CD4-positive, alpha-beta T cell treated with Interleukin-6 at 100 ng/mL for 8 hours (primary cell): ENCODE measurements at regions not wholly inside any gene's neighbourhood (a gene's known extent, or its start where the extent isn't known, plus 50 kb on each side); places are given as distances from the start of the nearest gene placed in this dataset.
"Not testable (repeated sequence)": the region's sequence is repeated elsewhere in the genome, so short reads cannot be mapped to it uniquely, and the experiment has no call there.

Experiments
- DNase-seq: peaks from one replicate; pipeline ENCODE4 v3.0.0-alpha.2; 2020; ENCODE audit warnings: mixed read lengths, low spot score

GRCh38 chr3:107001635-107002034, 375.6 kb upstream of the CCDC54 start:
- DNase-seq, result no peak

DNA sequence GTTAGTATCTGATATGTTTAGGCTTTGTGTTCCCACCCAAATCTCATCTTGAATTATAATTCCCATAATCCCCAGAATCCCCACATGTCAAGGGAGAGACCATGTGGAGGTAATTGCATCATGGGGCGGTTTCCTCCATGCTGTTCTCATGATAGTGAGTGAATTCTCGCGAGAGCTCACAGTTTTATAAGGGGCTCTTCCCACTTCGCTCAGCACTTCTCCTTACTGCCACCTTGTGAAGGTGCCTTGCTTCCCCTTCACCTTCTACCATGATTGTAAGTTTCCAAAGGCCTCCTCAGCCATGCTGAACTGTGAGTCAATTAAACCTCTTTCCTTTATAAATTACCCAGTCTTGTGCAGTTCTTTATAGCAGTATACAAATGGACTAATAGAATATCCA, 371.9 kb upstream of the CCDC54 start:
- not testable (repeated sequence) for DNase-seq

GRCh38 chr3:107008213-107008612, 369.0 kb upstream of the CCDC54 start:
- DNase-seq, result no peak

GRCh38 chr3:107013641-107014040, 363.6 kb upstream of the CCDC54 start:
- DNase-seq, result no peak

GRCh38 chr3:107024551-107025026, 352.6 kb upstream of the CCDC54 start:
- DNase-seq, result no peak

DNA sequence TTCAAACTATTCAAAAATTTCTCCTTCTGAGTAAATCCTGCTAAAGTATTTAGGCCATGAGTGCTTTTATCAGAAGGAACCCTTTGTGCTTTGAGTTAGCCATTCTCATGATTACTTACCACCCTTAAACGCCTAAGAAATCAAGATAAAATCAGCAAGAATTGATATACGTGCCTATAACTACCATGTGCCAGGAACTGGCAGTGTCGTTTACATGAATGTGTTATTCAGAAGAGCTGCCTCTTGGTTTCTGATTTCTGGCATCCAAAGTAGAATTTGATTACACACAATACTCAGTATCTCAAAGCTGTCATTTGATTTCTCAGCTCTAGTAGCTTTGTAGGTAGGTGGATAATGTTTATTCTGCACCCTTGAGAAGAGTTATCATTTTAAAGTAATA, 351.3 kb upstream of the CCDC54 start:
- DNase-seq, result no peak

GRCh38 chr3:107028086-107028485, 349.2 kb upstream of the CCDC54 start:
- DNase-seq, result no peak

DNA sequence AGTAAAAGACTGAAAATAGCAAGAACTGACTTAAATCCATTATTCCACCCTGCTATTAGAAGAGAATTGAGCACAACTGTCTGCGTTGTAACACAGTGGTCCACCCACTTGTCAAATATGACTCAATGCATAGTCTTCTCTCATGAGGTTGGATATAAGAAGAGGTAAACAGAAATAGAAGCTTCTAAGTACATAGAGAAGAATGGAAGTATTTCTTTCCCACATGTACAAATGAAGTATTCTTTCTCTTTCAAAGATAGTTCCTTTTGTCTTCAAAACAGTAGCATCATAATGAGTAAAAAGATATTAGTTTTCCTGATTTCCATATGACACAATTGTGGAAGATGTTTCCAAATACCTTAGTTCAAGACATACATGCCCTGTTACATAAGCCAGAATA, 348.6 kb upstream of the CCDC54 start:
- DNase-seq, result no peak

- no peak for DNase-seq
These were observed 345.1 kb upstream of the CCDC54 start for GRCh38 chr3:107032111-107032510.

- DNase-seq, result no peak
These were observed 343.1 kb upstream of the CCDC54 start for GRCh38 chr3:107034142-107034541.

- DNase-seq, result no peak
These were observed 342.1 kb upstream of the CCDC54 start for GRCh38 chr3:107035176-107035575.

- no peak for DNase-seq
These were observed 332.6 kb upstream of the CCDC54 start for GRCh38 chr3:107044677-107045076.

DNA sequence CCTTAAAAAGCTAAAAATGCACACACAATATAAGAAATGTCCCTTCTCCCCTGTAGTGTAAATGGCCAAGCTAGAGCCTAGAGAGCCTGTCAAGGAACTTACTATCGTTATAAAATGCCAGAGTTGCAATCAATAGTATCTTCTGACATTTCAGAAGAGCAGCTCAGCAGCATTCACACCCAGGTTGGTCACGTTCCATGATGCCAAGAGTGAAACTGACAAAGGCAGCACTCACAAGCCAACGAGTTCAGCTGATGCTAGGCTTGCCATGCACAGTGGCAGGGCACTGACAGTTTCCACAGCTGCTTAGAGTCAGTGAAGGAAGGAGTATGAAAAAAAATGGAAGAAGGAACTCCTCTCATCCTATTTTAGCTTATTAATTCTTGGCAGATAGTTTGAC, 331.4 kb upstream of the CCDC54 start:
- no peak for DNase-seq

GRCh38 chr3:107055181-107055942, 321.9 kb upstream of the CCDC54 start:
- DNase-seq, result no peak

DNA sequence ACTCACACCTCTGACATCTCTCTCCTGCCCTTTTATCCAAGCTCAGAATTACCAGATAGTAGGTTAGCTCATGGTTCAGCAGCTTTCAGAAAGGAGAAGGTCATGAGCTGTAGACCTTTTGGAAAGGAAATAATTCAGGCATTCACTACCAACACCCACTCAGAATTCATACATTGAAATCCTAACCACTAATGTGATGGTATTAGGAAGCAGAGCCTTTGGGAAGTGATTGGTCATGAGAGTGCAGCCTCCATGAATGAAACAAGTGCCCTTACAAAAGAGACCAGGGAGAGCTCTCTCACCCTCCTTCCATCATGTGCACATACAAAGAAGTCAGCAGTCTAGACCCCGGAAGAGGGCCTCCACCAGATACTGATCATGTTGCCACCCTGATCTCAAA, 315.8 kb upstream of the CCDC54 start:
- no peak for DNase-seq

DNA sequence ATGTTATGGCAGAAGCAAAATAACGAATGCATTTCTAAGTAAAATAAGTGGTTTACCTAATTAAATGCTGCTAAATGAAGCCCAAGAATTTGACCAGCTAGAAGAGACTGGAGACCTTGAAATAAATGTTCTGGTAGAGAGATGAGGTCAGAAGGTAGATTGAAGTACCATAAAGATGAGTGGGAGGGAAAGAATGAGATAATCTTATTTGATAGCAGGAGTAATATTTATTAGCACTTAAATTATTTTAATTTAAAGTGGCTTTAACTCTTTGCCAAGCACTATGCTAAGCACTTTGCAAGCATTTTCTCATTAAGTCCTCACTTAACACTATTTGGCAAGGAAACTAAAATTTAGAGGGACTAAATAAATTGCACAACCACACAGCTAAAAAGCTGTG, 314.9 kb upstream of the CCDC54 start:
- DNase-seq, result no peak

DNA sequence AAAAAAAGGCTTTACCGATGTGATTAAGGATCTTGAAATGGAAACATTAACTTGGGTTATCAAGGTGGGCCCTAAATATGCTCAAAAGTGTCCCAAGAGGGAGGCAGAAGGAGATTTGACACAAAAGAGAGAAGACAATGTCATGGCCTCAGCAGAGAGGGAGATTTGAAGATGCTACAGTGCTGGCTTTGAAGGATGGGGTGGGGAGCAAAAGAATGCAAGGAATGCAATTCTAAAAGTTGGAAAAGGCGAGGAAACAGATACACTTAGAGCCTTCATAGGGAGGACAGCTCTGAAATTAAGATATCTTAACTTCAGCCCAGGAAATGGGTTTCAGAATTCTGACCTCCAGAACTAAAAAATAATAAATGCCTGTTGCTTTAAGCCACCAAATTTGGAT, 314.5 kb upstream of the CCDC54 start:
- no peak for DNase-seq

DNA sequence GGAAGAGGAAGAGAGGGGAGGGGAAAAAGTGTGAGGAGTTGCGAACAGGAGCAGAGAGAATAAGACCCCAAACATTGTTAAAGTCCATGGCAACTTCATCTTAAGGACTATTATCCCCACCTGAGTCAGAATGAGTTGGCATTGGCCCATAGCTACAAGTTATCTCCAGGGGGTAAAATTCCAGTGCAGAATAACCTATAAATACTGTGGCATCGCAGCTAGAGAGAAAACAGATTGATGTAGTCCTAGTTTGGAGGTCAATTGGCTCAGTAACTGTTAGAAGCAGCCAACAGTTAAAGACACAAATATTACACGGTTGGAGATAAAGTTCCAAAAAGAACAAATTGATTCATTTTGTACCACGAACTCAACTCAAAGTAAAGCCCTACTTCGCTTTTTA, 313.9 kb upstream of the CCDC54 start:
- no peak for DNase-seq

DNA sequence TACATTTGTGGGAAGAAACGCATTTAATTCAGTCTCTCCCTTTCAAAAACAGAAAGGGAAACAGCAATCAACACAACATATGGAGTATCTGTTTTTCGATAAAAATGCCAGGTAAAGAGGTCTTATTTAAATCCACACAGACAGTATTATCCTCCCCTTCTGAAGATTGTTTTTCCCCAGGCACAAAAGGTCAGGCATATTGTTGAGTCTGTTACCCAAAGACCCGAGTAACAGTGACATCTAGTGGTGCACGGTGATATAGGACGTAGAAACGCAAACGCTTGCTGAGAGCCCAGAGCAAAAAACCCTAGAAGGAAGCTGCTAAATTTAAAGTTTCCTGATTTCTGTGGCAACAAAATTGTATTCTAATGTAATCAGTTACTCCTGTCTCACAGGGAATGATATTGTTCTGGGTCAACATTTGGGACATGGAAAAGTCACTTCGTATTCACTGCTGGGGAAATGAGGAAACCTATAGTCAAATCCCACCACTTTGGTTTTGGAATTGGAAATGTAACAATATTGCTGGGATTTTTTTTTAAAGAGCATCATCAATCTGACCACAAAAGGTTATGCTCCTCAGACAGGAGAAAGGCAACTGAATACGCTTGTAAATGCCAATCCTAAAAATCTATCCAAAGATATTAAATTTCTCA, 312.7 kb upstream of the CCDC54 start:
- DNase-seq, result peak; percentile 44

DNA sequence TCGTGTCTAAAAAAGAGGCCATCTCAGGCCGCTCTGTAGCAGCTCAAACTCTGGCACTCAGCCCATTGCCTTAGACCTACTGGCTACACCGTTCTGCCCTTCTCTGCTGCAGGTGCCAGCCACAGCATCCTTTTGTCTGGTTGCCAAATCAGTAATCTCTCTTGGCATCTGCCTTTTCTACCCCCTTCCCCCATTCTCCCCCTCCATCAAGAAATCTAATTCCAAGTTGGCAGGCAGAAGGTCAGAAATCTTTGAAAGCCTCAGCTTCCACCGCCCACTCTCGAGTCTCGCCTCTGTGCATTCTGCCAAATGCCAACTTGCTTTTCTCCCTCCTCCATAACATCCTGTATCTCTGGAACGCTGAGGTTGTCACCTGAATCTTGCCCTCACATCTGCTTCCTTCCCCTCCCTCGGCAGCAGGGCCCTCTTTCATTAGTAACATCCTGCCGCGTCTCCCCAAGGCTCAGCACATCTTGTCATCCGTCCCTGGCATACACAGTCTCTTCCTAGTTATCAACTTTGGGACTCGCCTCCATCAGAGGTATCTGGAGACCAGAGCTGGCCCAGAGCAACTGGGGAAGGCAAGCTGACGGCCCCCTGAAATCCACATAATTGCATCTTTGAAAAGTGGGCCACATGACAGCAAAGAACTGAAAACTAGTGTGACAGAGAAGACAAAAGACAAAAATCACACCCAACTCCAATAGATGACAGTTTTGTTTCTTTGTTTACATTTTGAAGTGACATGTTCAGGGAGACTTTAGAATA, 312.0 kb upstream of the CCDC54 start:
- DNase-seq, result no peak

DNA sequence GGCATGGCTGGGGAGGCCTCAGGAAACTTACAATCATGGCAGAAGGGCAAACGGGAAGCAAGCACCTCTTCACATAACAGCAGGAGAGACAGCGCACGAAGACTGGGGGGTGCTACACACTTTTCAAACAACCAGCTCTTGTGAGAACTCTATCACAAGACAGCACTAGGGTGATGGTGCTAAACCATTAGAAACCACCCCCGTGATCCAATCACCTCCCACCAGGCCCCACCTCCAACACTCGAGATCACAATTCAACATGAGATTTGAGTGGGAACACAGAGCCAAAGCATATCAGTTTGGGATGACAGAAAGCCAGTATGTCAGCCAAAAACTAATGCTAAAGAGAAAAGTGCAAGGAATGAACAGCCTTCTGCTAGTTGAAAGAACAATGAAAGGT, 309.8 kb upstream of the CCDC54 start:
- DNase-seq, result no peak

GRCh38 chr3:107068980-107069379, 308.3 kb upstream of the CCDC54 start:
- DNase-seq, result no peak

DNA sequence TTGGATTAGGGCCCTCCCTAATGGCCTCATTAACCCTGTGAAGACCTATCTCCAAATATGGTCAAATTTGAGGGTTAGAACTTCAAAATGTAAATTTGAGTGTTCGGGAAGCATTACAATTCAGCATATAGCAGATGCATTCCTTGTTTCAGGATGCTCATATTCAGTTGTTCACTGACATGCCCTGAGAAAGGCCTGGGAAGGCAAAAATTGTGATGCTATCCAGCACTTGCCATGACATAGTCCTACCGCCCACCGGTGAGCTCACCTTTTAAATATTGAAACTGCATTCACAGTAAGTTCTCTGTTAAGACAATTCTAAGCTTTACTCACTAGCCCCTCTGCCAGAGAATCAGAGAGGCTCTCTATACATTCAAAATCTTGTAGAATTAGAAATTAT, 300.3 kb upstream of the CCDC54 start:
- no peak for DNase-seq
